Smooth muscle cell (in vitro differentiated cells): ENCODE measurements at regions not wholly inside any gene's neighbourhood (a gene's known extent, or its start where the extent isn't known, plus 50 kb on each side); places are given as distances from the start of the nearest gene placed in this dataset.

Experiments
- DNase-seq: peaks from one replicate; lab custom pipeline; 2025; ENCODE audit not compliant: unreplicated experiment; lab: John Stamatoyannopoulos, UW
- H2AFZ ChIP-seq: fragments of 200-600 bp; sonication (generic); 2 replicates; pipeline ENCODE4 v1.6.0; 2016; ENCODE audit warnings: antibody characterized with exemption, low read depth, mild to moderate bottlenecking
- H3F3A ChIP-seq: fragments of 200-600 bp; sonication (generic); 2 replicates; pipeline ENCODE4 v1.6.0; 2017; ENCODE audit warnings: antibody characterized with exemption, low read depth
- H3K27ac ChIP-seq: fragments of 200-600 bp; sonication (generic); 2 replicates; pipeline ENCODE4 v1.5.1; 2016; ENCODE audit warnings: low read depth, mild to moderate bottlenecking
- H3K27me3 ChIP-seq: fragments of 200-600 bp; sonication (generic); 2 replicates; pipeline ENCODE4 v1.6.1; 2016; ENCODE audit warnings: low read depth, mild to moderate bottlenecking
- H3K36me3 ChIP-seq: fragments of 200-600 bp; sonication (generic); 2 replicates; pipeline ENCODE4 v1.5.1; 2016; ENCODE audit warnings: low read depth
- H3K4me1 ChIP-seq: fragments of 200-600 bp; sonication (generic); 2 replicates; pipeline ENCODE4 v1.5.1; 2016; ENCODE audit warnings: low read depth
- H3K4me2 ChIP-seq: fragments of 200-600 bp; sonication (generic); 2 replicates; pipeline ENCODE4 v1.6.0; 2016; ENCODE audit warnings: mild to moderate bottlenecking
- H3K4me3 ChIP-seq: fragments of 200-600 bp; sonication (generic); 2 replicates; pipeline ENCODE4 v1.5.1; 2016; ENCODE audit warnings: mild to moderate bottlenecking
- H3K79me2 ChIP-seq: fragments of 200-600 bp; sonication (generic); 2 replicates; pipeline ENCODE4 v1.6.0; 2016; ENCODE audit warnings: low read depth, mild to moderate bottlenecking
- H3K9ac ChIP-seq: fragments of 200-600 bp; sonication (generic); 2 replicates; pipeline ENCODE4 v1.6.0; 2016; ENCODE audit warnings: low read depth
- H3K9me3 ChIP-seq: fragments of 200-600 bp; sonication (generic); replicated peaks from 2 replicates; pipeline ENCODE4 v1.5.1; 2016; ENCODE audit warnings: low read depth
- H4K20me1 ChIP-seq: fragments of 200-600 bp; sonication (generic); 2 replicates; pipeline ENCODE4 v1.6.0; 2016; ENCODE audit warnings: low read depth
- CTCF ChIP-seq: fragments of 200-600 bp; sonication (generic); IDR thresholded peaks from 2 replicates; pipeline ENCODE4 v1.5.1; 2017; ENCODE audit warnings: borderline replicate concordance, mild to moderate bottlenecking, antibody characterized with exemption; ENCODE audit not compliant: insufficient read depth, poor library complexity, severe bottlenecking
- WGBS: methylation state at CpG from one replicate; pipeline ENCODE4 v1.1.7; 2016; ENCODE audit warnings: low lambda C conversion rate; 5-methylcytosine and 5-hydroxymethylcytosine counted together

GRCh38 chr5:79856456-79857055, 134.5 kb downstream of the MTX3 start:
- H4K20me1 ChIP-seq: no peaks in the 10 kb centered on the region
- no peak overlapping the region for H3K27ac ChIP-seq
- no peaks in the 10 kb centered on the region for H3K36me3 ChIP-seq
- 92% methylated on average over 9 of the region's 9 CpGs for WGBS
- H3K4me2 ChIP-seq: no peak overlapping the region
- TF ChIP-seq CTCF: no peak
- H3F3A ChIP-seq: no peaks in the 10 kb centered on the region
- no peaks in the 10 kb centered on the region for H3K79me2 ChIP-seq
- no peak overlapping the region for H2AFZ ChIP-seq
- no peaks in the 10 kb centered on the region for H3K9me3 ChIP-seq
- DNase-seq: no peak
- H3K4me3 ChIP-seq: no peak overlapping the region
- H3K4me1 ChIP-seq: peaks cover 5% of the 10 kb centered on the region
- H3K27me3 ChIP-seq: peaks cover 4% of the 10 kb centered on the region
- H3K9ac ChIP-seq: no peak overlapping the region

- 77% methylated on average over 8 of the region's 8 CpGs for WGBS
- no peak for TF ChIP-seq CTCF
- no peaks in the 10 kb centered on the region for H3K79me2 ChIP-seq
- no peak overlapping the region for H2AFZ ChIP-seq
- no peaks in the 10 kb centered on the region for H3K36me3 ChIP-seq
- H3K4me3 ChIP-seq: no peak overlapping the region
- H4K20me1 ChIP-seq: no peaks in the 10 kb centered on the region
- H3K27me3 ChIP-seq: no peaks in the 10 kb centered on the region
- peaks cover 13% of the 10 kb centered on the region for H3K4me1 ChIP-seq
- H3K9ac ChIP-seq: no peak overlapping the region
- no peaks in the 10 kb centered on the region for H3K9me3 ChIP-seq
- no peak for DNase-seq
- no peak overlapping the region for H3K27ac ChIP-seq
- H3K4me2 ChIP-seq: no peak overlapping the region
- no peaks in the 10 kb centered on the region for H3F3A ChIP-seq
These were observed 137.2 kb downstream of the MTX3 start for GRCh38 chr5:79853676-79854418.

- 92% methylated on average over 3 of the region's 3 CpGs for WGBS
- no peaks in the 10 kb centered on the region for H3K36me3 ChIP-seq
- no peak for TF ChIP-seq CTCF
- no peaks in the 10 kb centered on the region for H4K20me1 ChIP-seq
- peaks cover 13% of the 10 kb centered on the region for H3K4me1 ChIP-seq
- no peak overlapping the region for H3K4me3 ChIP-seq
- H3K9ac ChIP-seq: no peak overlapping the region
- no peak overlapping the region for H2AFZ ChIP-seq
- no peak overlapping the region for H3K4me2 ChIP-seq
- H3K27ac ChIP-seq: no peak overlapping the region
- H3F3A ChIP-seq: no peaks in the 10 kb centered on the region
- no peaks in the 10 kb centered on the region for H3K9me3 ChIP-seq
- no peak for DNase-seq
- H3K79me2 ChIP-seq: no peaks in the 10 kb centered on the region
- H3K27me3 ChIP-seq: no peaks in the 10 kb centered on the region
These were observed 138.0 kb downstream of the MTX3 start for GRCh38 chr5:79853028-79853427.

- H3K27ac ChIP-seq: no peak overlapping the region
- no peaks in the 10 kb centered on the region for H3K27me3 ChIP-seq
- no peaks in the 10 kb centered on the region for H3K79me2 ChIP-seq
- no peak for TF ChIP-seq CTCF
- H4K20me1 ChIP-seq: no peaks in the 10 kb centered on the region
- no peaks in the 10 kb centered on the region for H3K36me3 ChIP-seq
- H3K4me3 ChIP-seq: no peak overlapping the region
- WGBS: 88% methylated on average over 7 of the region's 7 CpGs
- H3K4me2 ChIP-seq: no peak overlapping the region
- H3K9ac ChIP-seq: no peak overlapping the region
- peaks cover 13% of the 10 kb centered on the region for H3K4me1 ChIP-seq
- no peaks in the 10 kb centered on the region for H3F3A ChIP-seq
- H3K9me3 ChIP-seq: no peaks in the 10 kb centered on the region
- H2AFZ ChIP-seq: no peak overlapping the region
- DNase-seq: no peak
These were observed 139.6 kb downstream of the MTX3 start for GRCh38 chr5:79851391-79851863.
